ENCODE measurements at regions not wholly inside any gene's neighbourhood (a gene's known extent, or its start where the extent isn't known, plus 50 kb on each side); places are given as distances from the start of the nearest gene placed in this dataset.

DNA sequence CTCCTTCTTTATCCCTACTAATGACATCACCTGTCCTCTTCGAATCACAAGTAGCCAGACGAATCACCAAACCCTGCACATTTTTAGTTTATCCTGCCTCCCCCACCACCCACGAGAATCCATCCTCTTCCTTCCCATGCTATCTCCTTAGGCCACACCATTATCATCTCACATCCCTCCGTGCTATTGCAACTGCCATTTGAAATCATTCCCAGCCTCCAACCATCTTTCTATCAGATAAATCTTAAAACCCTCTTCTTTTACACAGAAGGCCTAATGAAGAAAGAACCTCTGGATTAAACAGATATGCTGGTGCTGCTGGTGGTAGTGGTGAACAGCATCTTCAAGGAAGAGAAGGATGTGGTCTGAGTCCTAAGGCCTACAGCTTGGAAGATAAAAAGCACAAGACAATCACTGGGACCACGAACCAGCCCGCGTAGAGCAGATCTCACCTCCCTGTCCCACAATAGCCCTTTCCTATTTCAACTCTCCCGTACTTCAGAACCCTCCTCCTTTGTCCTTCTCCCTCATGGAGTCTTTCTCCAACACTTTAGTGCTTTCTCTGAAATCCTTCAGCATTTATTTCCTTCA, 403.1 kb downstream of the SFMBT2 start (continued):
- TF ChIP-seq RBM39 (optimal IDR thresholded peaks at IDR 0.05; ENCODE audit: low read depth, low read length) (no peak), BCOR (IDR thresholded peaks at IDR 0.05) (peak; percentile 63; the same call in 1 of the 2 replicates), MBD2 (IDR thresholded peaks at IDR 0.05; ENCODE audit: borderline replicate concordance, low read depth) (peak; percentile 44; the same call in 1 of the 2 replicates), TSC22D4 (tag; IDR thresholded peaks at IDR 0.05) (no peak), CBX3 (IDR thresholded peaks at IDR 0.05; ENCODE audit: borderline replicate concordance in 1 of 2, low read length in 2 of 2) (no peak), TEAD4 (IDR thresholded peaks at IDR 0.05; ENCODE audit: low read length) (peak; percentile 94), TEAD4 (CRISPR knock-in tag; IDR thresholded peaks at IDR 0.05; ENCODE audit: borderline replicate concordance) (no peak), SRF (CRISPR knock-in tag; IDR thresholded peaks at IDR 0.05) (no peak), ASH1L (IDR thresholded peaks at IDR 0.05; ENCODE audit: borderline replicate concordance, low read depth, partially characterized antibody) (no peak)
- TF ChIP-seq, protein P1, sequence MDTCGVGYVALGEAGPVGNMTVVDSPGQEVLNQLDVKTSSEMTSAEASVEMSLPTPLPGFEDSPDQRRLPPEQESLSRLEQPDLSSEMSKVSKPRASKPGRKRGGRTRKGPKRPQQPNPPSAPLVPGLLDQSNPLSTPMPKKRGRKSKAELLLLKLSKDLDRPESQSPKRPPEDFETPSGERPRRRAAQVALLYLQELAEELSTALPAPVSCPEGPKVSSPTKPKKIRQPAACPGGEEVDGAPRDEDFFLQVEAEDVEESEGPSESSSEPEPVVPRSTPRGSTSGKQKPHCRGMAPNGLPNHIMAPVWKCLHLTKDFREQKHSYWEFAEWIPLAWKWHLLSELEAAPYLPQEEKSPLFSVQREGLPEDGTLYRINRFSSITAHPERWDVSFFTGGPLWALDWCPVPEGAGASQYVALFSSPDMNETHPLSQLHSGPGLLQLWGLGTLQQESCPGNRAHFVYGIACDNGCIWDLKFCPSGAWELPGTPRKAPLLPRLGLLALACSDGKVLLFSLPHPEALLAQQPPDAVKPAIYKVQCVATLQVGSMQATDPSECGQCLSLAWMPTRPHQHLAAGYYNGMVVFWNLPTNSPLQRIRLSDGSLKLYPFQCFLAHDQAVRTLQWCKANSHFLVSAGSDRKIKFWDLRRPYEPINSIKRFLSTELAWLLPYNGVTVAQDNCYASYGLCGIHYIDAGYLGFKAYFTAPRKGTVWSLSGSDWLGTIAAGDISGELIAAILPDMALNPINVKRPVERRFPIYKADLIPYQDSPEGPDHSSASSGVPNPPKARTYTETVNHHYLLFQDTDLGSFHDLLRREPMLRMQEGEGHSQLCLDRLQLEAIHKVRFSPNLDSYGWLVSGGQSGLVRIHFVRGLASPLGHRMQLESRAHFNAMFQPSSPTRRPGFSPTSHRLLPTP (IDR thresholded peaks at IDR 0.05; ENCODE audit: borderline replicate concordance, extremely low read depth, insufficient read length), result no peak
- TF ChIP-seq, protein P2, sequence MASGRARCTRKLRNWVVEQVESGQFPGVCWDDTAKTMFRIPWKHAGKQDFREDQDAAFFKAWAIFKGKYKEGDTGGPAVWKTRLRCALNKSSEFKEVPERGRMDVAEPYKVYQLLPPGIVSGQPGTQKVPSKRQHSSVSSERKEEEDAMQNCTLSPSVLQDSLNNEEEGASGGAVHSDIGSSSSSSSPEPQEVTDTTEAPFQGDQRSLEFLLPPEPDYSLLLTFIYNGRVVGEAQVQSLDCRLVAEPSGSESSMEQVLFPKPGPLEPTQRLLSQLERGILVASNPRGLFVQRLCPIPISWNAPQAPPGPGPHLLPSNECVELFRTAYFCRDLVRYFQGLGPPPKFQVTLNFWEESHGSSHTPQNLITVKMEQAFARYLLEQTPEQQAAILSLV (tag; IDR thresholded peaks at IDR 0.05), result no peak
- TF ChIP-seq, protein P3, sequence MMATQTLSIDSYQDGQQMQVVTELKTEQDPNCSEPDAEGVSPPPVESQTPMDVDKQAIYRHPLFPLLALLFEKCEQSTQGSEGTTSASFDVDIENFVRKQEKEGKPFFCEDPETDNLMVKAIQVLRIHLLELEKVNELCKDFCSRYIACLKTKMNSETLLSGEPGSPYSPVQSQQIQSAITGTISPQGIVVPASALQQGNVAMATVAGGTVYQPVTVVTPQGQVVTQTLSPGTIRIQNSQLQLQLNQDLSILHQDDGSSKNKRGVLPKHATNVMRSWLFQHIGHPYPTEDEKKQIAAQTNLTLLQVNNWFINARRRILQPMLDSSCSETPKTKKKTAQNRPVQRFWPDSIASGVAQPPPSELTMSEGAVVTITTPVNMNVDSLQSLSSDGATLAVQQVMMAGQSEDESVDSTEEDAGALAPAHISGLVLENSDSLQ (IDR thresholded peaks at IDR 0.05), result peak; percentile 26; the same call in 1 of the 2 replicates
- TF ChIP-seq, protein P4, sequence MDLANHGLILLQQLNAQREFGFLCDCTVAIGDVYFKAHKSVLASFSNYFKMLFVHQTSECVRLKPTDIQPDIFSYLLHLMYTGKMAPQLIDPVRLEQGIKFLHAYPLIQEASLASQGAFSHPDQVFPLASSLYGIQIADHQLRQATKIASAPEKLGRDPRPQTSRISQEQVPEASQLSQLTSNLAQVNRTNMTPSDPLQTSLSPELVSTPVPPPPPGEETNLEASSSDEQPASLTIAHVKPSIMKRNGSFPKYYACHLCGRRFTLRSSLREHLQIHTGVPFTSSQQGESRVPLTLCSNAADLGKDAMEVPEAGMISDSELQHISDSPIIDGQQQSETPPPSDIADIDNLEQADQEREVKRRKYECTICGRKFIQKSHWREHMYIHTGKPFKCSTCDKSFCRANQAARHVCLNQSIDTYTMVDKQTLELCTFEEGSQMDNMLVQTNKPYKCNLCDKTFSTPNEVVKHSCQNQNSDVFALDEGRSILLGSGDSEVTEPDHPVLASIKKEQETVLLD (IDR thresholded peaks at IDR 0.05), result peak; percentile 50; the same call in 1 of the 2 replicates
- TF ChIP-seq, protein P5, sequence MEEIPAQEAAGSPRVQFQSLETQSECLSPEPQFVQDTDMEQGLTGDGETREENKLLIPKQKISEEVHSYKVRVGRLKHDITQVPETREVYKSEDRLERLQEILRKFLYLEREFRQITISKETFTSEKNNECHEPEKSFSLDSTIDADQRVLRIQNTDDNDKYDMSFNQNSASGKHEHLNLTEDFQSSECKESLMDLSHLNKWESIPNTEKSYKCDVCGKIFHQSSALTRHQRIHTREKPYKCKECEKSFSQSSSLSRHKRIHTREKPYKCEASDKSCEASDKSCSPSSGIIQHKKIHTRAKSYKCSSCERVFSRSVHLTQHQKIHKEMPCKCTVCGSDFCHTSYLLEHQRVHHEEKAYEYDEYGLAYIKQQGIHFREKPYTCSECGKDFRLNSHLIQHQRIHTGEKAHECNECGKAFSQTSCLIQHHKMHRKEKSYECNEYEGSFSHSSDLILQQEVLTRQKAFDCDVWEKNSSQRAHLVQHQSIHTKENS (CRISPR knock-in tag; IDR thresholded peaks at IDR 0.05), result no peak
- TF ChIP-seq, protein P6, sequence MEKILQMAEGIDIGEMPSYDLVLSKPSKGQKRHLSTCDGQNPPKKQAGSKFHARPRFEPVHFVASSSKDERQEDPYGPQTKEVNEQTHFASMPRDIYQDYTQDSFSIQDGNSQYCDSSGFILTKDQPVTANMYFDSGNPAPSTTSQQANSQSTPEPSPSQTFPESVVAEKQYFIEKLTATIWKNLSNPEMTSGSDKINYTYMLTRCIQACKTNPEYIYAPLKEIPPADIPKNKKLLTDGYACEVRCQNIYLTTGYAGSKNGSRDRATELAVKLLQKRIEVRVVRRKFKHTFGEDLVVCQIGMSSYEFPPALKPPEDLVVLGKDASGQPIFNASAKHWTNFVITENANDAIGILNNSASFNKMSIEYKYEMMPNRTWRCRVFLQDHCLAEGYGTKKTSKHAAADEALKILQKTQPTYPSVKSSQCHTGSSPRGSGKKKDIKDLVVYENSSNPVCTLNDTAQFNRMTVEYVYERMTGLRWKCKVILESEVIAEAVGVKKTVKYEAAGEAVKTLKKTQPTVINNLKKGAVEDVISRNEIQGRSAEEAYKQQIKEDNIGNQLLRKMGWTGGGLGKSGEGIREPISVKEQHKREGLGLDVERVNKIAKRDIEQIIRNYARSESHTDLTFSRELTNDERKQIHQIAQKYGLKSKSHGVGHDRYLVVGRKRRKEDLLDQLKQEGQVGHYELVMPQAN (IDR thresholded peaks at IDR 0.05; ENCODE audit: borderline replicate concordance), result no peak
- TF ChIP-seq, protein P7, sequence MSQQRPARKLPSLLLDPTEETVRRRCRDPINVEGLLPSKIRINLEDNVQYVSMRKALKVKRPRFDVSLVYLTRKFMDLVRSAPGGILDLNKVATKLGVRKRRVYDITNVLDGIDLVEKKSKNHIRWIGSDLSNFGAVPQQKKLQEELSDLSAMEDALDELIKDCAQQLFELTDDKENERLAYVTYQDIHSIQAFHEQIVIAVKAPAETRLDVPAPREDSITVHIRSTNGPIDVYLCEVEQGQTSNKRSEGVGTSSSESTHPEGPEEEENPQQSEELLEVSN (IDR thresholded peaks at IDR 0.05; ENCODE audit: borderline replicate concordance in 1 of 2, extremely low read depth in 1 of 2, insufficient read depth in 1 of 2, insufficient read length in 1 of 2, low read depth in 1 of 2, low read length in 1 of 2, poor library complexity in 1 of 2, severe bottlenecking in 1 of 2), result no peak
